ENCODE measurements at regions not wholly inside any gene's neighbourhood (a gene's known extent, or its start where the extent isn't known, plus 50 kb on each side); places are given as distances from the start of the nearest gene placed in this dataset.

DNA sequence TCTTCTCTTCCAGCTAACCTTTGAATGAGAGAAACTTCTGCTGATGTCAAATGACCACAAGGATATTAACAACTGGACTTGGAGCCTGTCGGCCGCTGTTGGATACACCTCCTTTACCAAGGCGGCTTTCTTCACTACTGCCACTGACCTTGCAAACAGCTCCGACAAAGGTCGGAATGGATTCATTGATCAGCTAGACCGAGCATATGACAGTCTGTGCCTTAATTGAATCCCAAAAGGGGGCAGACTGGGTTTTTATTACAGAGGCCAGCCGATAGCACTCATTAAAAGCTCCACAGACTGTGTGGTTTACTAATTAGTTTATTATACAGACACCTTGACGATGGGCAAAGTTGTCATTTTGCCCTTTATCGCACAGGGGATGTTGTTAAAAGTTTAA is 394.5 kb downstream of the RERGL start:
- no peak for TF ChIP-seq CTCF (IDR thresholded peaks at IDR 0.05; ENCODE audit: low read depth, low read length)
- Histone ChIP-seq H3K27me3 (no peaks in the 10 kb centered on the region), H3K36me3 (no peaks in the 10 kb centered on the region), H3K4me1 (ENCODE audit: low read depth) (no peaks in the 10 kb centered on the region), H3K4me3 (no peak overlapping the region), H3K27ac (no peak overlapping the region), H3K9me3 (ENCODE audit: low read depth) (no peaks in the 10 kb centered on the region)
- no peak for DNase-seq (ENCODE audit: low read depth in 1 of 2, low spot score in 1 of 2)

DNA sequence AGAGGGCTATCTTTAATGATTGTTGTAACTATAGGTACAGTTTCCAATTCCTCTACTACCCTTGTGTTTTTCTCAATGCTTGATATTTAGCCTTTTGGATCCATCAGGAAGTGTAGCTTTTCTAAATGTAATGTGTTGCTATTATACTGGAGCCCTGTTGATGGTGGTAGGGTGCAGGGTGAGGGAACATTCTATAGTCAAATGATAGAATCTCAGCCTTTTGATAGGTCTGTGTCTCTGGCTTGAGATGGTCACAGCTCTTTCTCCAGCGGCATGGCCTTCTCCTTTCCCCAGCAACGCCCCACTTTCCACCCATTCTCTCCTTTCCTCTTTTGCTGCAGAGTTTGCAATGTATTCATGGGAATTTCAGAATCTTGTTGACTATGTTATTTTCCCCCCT is 398.6 kb downstream of the RERGL start:
- H3K4me1 ChIP-seq (ENCODE audit: low read depth): no peaks in the 10 kb centered on the region
- no peak overlapping the region for H3K27ac ChIP-seq
- no peaks in the 10 kb centered on the region for H3K9me3 ChIP-seq (ENCODE audit: low read depth)
- no peak overlapping the region for H3K4me3 ChIP-seq
- no peaks in the 10 kb centered on the region for H3K27me3 ChIP-seq
- no peak for DNase-seq (ENCODE audit: low read depth in 1 of 2, low spot score in 1 of 2)
- TF ChIP-seq CTCF (IDR thresholded peaks at IDR 0.05; ENCODE audit: low read depth, low read length): no peak
- H3K36me3 ChIP-seq: no peaks in the 10 kb centered on the region

- no peak for DNase-seq (ENCODE audit: low read depth in 1 of 2, low spot score in 1 of 2)
- no peak overlapping the region for H3K27ac ChIP-seq
- TF ChIP-seq CTCF (IDR thresholded peaks at IDR 0.05; ENCODE audit: low read depth, low read length): no peak
- H3K27me3 ChIP-seq: no peaks in the 10 kb centered on the region
- no peaks in the 10 kb centered on the region for H3K4me1 ChIP-seq (ENCODE audit: low read depth)
- H3K9me3 ChIP-seq (ENCODE audit: low read depth): no peaks in the 10 kb centered on the region
- H3K36me3 ChIP-seq: no peaks in the 10 kb centered on the region
- H3K4me3 ChIP-seq: no peak overlapping the region
Observed at GRCh38 chr12:17680220-17680619, 409.8 kb downstream of the RERGL start.

- DNase-seq (ENCODE audit: low read depth in 1 of 2, low spot score in 1 of 2): no peak
- Histone ChIP-seq H3K4me3 (no peak overlapping the region), H3K9me3 (ENCODE audit: low read depth) (no peaks in the 10 kb centered on the region), H3K36me3 (no peaks in the 10 kb centered on the region), H3K4me1 (ENCODE audit: low read depth) (no peaks in the 10 kb centered on the region), H3K27ac (no peak overlapping the region), H3K27me3 (no peaks in the 10 kb centered on the region)
- no peak for TF ChIP-seq CTCF (IDR thresholded peaks at IDR 0.05; ENCODE audit: low read depth, low read length)
Observed at GRCh38 chr12:17666641-17667324, 423.2 kb downstream of the RERGL start.

- DNase-seq (ENCODE audit: low read depth in 1 of 2, low spot score in 1 of 2): no peak
- Histone ChIP-seq H3K27ac (no peak overlapping the region), H3K4me1 (ENCODE audit: low read depth) (no peaks in the 10 kb centered on the region), H3K36me3 (no peaks in the 10 kb centered on the region), H3K9me3 (ENCODE audit: low read depth) (no peaks in the 10 kb centered on the region), H3K4me3 (no peak overlapping the region), H3K27me3 (no peaks in the 10 kb centered on the region)
- TF ChIP-seq CTCF (IDR thresholded peaks at IDR 0.05; ENCODE audit: low read depth, low read length): no peak
Observed at GRCh38 chr12:17665839-17666238, 424.2 kb downstream of the RERGL start.

Measured in cardiac muscle cell (in vitro differentiated cells and primary cell).